HG02943 (cell line): ENCODE measurements at regions not wholly inside any gene's neighbourhood (a gene's known extent, or its start where the extent isn't known, plus 50 kb on each side); places are given as distances from the start of the nearest gene placed in this dataset.
A peak's percentile ranks its signal among the peaks of the same experiment; 100 is the strongest.
"Not testable (repeated sequence)": the region's sequence is repeated elsewhere in the genome, so short reads cannot be mapped to it uniquely, and the experiment has no call there.

ENCODE experiments used
- ATAC-seq: cut with Tn5 transposase; IDR thresholded peaks from one replicate; pipeline ENCODE4 v1.9.1; 2021; ENCODE audit warnings: mild to moderate bottlenecking, low read depth, moderate library complexity; ENCODE audit not compliant: unreplicated experiment

DNA sequence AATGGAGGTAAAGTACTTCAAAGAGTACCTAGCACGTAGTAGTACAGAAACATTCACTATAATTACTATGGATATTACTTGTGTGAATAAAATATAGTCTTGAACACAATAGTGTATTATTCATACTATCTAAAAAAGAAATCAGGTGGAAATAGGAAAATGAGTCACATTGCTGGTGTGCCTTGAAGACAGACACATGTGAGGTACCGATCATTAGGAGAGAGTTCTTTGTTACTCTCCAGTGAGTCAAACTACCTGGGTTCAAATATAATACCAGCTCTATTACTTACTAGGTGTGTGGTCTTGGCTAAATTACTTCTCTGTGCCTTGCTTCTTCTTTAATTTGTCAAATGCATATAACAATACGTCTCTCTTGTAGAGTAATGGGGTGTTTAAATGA is 50.8 kb upstream of the BEND6 start:
- no peak for ATAC-seq

DNA sequence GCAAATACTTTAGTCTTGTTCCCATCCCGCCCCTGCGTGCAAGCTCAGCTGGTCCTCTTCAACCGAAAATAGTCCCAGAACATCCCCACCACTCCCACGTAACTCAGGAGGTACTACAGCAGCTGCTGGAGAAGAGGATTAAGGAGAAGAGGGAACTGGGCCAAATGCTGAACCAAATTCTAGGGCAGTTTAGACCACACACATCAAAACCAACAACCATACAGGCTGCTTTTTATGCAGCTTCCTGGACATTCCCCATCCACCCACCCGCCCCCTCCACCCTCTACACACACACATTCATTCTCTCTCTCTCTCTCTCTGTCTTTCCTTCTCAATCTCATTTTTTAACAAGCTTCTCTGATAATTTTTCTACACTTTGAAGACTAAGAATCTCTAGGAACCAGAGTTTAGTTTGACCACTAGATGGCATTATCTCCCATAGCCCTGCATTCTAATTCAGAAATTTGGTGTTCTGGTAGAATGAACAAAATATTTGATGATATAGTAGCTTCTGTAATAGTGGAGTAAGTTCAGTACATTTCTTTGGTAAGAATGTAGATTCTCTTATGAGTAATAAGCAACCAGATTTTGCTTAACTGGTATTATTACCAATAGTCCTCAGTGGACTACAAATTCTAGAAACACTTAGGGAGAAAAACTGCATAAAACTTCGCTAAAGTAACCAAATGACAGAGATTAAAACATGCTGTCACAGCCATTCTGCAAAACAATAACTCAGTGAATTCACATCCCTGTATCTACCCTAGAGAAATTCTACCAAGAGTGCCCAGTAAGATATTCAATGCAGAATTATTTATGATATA is 52.1 kb upstream of the BEND6 start:
- no peak for ATAC-seq

- ATAC-seq = no peak
Measured at GRCh38 chr6:56900784-56901183, 54.1 kb upstream of the BEND6 start.

GRCh38 chr6:56899753-56900152 is 55.2 kb upstream of the BEND6 start:
- no peak for ATAC-seq

DNA sequence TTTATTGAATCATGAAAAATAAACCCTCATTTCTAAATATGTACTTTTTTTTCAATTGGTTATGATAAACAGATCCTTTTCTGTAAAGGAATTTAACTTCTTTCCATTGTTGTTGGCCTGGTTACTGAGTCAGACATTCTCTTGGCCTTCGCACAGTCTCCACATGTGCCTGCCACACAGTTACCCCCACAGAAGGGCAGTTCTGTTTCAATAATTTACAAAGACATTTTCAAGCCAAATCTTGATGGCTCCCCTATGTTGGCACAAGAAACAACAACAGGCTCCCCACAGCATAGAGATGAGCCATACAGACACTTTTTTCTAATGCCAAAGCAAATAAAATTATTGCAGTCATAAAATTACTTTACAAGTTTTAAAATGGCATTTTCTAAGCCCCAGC is 55.6 kb upstream of the BEND6 start:
- no peak for ATAC-seq

DNA sequence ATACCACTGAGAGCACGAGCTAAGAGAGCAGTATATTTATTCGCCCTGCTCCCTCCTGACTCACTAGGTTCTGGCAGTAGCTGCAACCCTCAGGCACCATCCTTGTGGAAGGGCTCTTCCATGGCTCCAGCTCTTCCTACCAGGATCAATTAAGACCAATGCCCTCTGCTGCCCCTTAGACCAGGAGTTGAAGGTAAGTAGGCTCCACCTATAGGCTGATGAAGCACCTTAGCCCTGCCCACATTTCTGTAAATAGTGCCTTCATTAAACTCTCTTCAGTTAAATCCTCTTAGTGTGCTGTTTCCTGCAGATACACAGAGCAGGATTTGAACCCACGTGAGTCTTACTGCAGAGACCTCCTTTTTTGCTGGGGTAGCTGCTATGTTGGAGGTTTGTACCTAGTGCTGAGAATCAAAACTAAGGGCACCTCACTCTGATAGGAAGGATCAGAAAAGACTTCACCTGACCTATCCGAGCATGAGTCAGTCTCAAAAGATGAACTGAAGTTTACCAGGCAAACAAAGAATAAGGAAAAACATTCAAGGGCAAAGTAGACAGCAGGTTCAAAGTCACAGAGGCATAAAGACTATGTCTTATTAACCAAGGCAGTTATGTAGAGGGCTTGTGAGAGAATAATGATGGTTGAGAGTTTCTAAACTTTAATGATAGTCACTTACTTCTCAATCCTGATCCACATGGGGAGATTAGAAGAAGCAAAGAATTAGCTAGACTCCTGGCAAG is 56.9 kb upstream of the BEND6 start:
- ATAC-seq = no peak

DNA sequence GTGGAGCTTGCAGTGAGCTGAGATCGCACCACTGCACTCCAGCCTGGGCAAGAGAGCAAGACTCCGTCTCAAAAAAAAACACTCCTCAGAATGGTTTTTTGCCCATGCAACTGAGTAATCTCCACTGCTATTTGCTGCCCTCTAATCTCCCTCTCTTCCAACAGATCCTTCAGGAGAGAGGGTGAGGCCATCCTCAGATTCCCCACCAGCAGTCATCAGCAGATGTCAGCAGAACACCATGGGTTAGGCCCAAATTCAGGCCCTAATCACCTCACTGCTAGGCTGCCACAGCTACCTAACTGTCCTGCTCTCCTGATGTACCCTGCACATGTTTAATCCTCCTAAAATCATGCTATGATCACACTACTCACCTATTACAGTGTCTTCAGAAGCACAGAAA is 63.2 kb upstream of the BEND6 start:
- no peak for ATAC-seq

DNA sequence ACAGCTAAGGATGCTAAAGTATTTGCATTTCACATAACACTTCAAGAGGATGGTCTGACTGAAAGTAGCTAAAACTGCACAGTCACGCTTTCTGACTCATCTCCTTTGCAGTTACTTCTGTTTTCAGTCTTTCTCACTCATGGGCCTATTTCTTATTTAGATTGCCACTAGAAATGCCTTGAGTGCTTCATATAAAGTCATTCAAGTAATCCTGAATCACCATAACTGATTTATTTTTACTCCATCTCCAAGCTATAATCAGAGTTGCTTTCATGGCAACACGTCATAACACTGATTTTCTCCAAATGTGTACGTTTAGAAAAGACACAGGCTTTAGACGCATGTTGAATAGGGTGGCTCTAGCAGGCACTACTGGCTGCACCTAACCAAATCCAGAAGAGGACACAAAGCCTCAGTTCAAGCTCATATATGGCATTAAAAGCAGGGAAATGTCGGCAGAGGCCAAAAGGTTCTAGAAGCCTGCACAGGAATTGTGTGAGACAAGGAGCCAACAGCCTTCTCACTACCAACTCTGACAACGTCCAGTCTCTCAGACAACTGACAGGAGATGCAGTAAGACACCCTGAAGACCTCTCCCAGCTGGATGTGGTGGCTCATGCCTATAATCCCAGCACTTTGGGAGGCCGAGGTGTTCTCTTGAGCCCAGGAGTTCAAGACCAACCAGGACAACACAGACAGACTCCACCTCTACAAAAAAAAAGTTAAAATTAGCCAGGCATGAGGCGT is 64.1 kb upstream of the BEND6 start:
- peak; percentile 93 for ATAC-seq

DNA sequence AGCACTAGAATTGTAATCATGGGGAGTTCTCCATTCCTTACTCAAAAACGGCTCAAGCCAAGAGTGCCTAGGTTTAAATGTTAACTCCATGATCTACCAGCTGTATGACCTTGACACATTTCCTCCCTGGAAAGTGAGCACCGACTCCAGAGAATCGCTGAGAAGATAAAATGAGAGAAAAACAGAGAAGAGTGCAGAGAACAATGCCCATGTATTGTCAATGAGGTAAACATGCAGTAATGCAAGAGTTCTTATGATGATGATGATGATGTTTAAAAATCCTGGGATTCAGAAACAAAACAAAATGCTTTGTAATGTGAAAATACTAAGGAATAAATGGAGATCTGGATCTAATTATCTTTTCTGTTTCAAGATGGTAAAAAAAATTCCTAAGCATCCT is 64.8 kb upstream of the BEND6 start:
- ATAC-seq = no peak

DNA sequence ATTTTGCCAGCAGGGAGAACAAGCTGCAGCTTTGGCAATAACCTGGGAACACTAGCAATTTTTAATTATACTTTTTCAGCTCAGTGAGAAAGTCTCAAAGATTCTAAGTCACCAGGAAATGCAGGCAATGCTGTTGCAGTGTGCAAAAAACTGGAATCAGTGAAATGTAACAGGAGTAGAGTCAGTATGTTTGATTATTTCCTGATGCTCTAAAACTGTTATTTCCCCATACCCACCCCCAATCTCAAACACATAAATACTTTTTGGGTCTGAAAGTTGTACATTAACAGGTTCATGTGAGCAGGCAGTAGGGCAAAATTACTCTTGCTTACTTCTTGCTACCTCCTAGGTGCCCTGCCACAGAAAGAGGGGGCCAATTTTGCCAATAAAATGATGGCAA is 65.4 kb upstream of the BEND6 start:
- no peak for ATAC-seq

GRCh38 chr6:56888687-56889086 is 66.2 kb upstream of the BEND6 start:
- no peak for ATAC-seq

GRCh38 chr6:56887086-56887485 is 67.8 kb upstream of the BEND6 start:
- ATAC-seq = no peak

DNA sequence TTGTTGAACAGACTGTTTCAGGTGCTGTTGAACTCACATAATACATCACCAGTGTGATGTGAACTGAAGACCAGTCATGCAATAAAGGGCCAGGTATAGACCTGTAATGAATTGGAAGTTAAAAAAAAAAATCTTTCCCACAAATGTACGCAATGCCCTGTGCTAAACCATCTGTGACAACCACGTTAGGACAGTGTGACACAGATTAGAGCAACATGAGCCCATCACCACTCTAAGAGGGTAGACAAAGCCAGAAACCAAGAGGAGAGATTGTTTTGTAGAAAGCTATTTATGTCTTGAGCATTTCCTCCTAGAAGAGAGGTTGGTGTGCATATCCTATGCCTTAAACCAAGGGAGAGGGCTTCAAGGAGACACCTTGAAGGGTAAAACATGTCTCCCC is 77.0 kb upstream of the BEND6 start:
- ATAC-seq = no peak

GRCh38 chr6:56875961-56876360 is 78.9 kb upstream of the BEND6 start:
- ATAC-seq = no peak

DNA sequence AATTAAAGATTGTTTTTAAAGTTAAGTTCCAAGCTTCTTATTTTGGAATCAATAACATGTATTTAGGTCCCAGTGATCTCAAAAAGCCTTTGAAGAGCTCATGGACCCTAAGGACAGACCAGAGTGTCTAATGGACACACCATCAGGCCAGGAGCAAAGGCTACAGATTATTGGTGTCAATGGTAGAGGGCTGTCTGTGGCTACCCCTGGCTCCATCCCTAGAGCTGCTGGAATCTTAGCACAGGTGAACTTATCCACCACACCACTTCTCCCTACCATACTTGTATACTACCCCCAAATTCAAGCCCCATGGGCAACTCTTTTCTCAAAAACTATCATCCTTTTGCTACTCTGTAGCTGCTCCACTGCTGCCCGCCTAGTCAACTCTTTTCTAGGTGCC is 79.4 kb upstream of the BEND6 start:
- no peak for ATAC-seq

GRCh38 chr6:56874328-56874727 is 80.6 kb upstream of the BEND6 start:
- no peak for ATAC-seq

DNA sequence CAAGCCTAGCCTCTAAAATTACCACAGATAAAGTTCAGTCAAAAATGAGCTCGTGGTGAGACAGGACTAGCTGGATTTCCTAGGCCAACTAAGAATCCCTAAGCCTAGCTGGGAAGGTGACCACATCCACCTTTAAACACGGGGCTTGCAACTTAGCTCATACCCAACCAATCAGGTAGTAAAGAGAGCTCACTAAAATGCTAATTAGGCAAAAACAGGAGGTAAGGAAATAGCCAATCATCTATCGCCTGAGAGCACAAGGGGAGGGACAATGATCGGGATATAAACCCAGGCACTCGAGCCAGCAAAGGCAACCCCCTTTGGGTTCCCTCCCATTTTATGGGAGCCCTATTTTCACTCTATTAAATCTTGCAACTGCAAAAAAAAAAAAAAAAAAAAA is 84.9 kb upstream of the BEND6 start:
- ATAC-seq = not testable (repeated sequence)

GRCh38 chr6:56869346-56869745 is 85.6 kb upstream of the BEND6 start:
- no peak for ATAC-seq

DNA sequence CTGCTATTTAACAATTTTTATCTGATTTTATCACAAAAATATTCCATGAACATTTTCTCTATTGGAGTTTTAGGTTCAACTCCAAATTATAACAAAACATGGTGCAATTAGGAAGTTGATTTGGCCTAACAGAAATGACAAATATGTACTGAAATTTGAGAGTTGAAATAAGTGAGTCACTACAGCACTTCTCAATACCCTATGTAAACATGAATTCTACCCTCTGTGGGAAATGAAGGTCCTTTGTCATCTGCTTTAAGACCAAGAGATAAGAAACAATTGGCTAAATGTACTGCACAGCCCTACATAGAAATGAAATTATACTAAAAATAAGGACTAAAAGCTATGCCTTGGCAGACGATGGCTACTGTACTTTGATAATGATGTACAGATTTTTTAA is 86.2 kb upstream of the BEND6 start:
- no peak for ATAC-seq

- no peak for ATAC-seq
Measured at GRCh38 chr6:56866917-56867522, 87.9 kb upstream of the BEND6 start.
